GM12864 (cell line): ENCODE measurements at regions not wholly inside any gene's neighbourhood (a gene's known extent, or its start where the extent isn't known, plus 50 kb on each side); places are given as distances from the start of the nearest gene placed in this dataset.

Experiments used
- DNase-seq: peaks from one replicate; pipeline ENCODE4 v3.0.0-alpha.2; 2011; ENCODE audit warnings: low read depth
- H3K4me3 ChIP-seq: 2 replicates; pipeline ENCODE4 v1.5.1; 2011; ENCODE audit warnings: mild to moderate bottlenecking, low read depth, low read length, control low read depth
- CTCF ChIP-seq: IDR thresholded peaks from 2 replicates; pipeline ENCODE4 v1.5.1; 2011; ENCODE audit warnings: low read depth, mild to moderate bottlenecking, moderate library complexity, low read length, control low read depth, inconsistent platforms; ENCODE audit errors: missing control alignments

- no peak overlapping the region for H3K4me3 ChIP-seq
- no peak for TF ChIP-seq CTCF
These were observed 448.8 kb upstream of the CITED2 start for GRCh38 chr6:139823099-139823807.

GRCh38 chr6:139821676-139822223, 447.3 kb upstream of the CITED2 start:
- TF ChIP-seq CTCF, result no peak
- DNase-seq, result no peak
- H3K4me3 ChIP-seq, result no peak overlapping the region

More at GRCh38 chr6:139823099-139823807, 448.8 kb upstream of the CITED2 start:
- DNase-seq, result no peak

- no peak for DNase-seq
- no peak overlapping the region for H3K4me3 ChIP-seq
- no peak for TF ChIP-seq CTCF
These were observed 445.8 kb upstream of the CITED2 start for GRCh38 chr6:139820210-139820609.

- DNase-seq, result no peak
- TF ChIP-seq CTCF, result no peak
These were observed 445.3 kb upstream of the CITED2 start for GRCh38 chr6:139819776-139820175.

GRCh38 chr6:139812939-139813338, 438.5 kb upstream of the CITED2 start:
- TF ChIP-seq CTCF, result no peak
- no peak for DNase-seq
- no peak overlapping the region for H3K4me3 ChIP-seq

More at GRCh38 chr6:139819776-139820175, 445.3 kb upstream of the CITED2 start:
- H3K4me3 ChIP-seq, result no peak overlapping the region

GRCh38 chr6:139801571-139802321, 427.3 kb upstream of the CITED2 start:
- TF ChIP-seq CTCF, result no peak
- no peak for DNase-seq
- H3K4me3 ChIP-seq, result no peak overlapping the region
